ENCODE measurements at regions not wholly inside any gene's neighbourhood (a gene's known extent, or its start where the extent isn't known, plus 50 kb on each side); places are given as distances from the start of the nearest gene placed in this dataset.
"Not testable (repeated sequence)": the region's sequence is repeated elsewhere in the genome, so short reads cannot be mapped to it uniquely, and the experiment has no call there.

DNA sequence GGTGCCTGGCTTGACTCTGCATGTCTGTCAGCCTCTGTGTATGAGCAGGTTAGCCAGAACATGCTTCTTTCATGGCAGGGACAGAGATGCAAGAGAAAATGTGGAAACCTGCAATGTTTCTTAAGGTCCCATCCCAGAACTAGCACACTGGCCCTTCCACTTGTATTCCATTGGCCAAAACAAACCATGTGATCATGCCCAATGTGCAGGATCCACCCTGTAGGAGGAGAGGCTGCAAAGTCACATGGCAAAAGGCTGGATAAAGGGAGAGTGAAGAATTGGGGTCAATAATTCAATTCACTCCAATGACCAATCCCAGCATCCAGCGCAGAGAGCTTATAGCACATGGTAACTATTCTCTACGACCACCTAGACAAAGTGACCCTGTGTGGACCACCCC, 405.5 kb downstream of the MIAT start:
- DNase-seq (ENCODE audit: low spot score) = no peak

- no peak for DNase-seq (ENCODE audit: low spot score)
Observed at GRCh38 chr22:27063406-27063805, 406.0 kb downstream of the MIAT start.

DNA sequence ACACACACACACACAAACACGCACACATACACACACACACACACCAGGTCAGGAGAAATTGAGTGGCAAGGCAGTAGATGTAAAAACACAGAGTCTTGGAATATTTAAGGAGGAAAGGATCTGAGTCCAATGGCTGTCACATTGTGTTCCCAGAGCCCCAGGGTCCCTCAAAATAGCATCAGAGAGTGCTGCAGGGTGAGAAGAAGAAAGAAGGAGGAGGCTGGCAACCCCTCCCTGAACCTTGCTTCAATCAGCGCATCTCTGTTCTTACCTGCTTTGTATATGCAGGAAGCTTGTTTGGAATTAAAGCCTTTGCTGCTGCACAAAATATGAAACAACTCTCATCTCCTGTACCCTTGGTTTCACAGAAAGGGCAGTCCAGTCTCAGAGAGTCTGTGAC, 406.5 kb downstream of the MIAT start:
- DNase-seq (ENCODE audit: low spot score) = no peak

- no peak for DNase-seq (ENCODE audit: low spot score)
Observed at GRCh38 chr22:27064386-27064785, 407.0 kb downstream of the MIAT start.

GRCh38 chr22:27065279-27065678, 407.9 kb downstream of the MIAT start:
- DNase-seq (ENCODE audit: low spot score) = no peak

GRCh38 chr22:27066856-27067255, 409.5 kb downstream of the MIAT start:
- DNase-seq (ENCODE audit: low spot score) = no peak

DNA sequence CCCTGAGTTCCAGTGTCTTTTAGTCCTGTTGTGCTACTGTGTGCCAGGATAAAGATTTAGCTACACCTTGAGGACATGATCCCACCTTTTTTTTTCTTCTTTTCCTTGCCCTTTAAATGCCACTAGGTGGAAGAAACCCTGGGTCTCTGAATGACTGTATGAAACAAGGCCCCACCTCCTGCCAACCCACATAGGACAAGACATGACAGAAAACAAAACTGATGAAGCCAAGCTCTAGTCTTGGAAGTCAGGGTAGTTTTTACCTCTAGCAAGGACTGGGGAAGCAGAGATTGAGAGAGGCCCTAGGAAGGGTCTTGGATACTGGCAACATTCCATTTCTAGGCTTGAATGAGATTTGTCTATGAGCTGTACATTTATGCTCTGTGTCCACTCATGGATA, 410.7 kb downstream of the MIAT start:
- no peak for DNase-seq (ENCODE audit: low spot score)

DNA sequence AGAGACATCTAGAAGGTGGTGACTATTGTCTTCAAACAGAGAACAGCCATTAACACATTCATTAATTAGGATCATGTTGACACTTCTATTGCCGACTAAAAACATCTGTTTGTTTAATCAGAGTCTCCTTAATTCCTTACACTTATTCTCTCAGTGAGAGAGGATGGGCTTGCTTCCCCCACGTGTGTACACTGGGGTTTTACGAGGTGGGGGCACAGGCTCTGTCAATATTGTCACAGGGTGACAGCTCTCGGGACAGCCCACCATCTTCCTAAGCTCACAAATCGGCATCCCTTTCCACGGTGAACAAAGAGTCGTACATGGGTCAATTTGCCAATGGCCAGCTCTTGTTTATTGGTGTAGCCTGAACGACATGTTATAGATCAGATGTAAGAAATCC, 413.2 kb downstream of the MIAT start:
- DNase-seq (ENCODE audit: low spot score) = no peak

DNA sequence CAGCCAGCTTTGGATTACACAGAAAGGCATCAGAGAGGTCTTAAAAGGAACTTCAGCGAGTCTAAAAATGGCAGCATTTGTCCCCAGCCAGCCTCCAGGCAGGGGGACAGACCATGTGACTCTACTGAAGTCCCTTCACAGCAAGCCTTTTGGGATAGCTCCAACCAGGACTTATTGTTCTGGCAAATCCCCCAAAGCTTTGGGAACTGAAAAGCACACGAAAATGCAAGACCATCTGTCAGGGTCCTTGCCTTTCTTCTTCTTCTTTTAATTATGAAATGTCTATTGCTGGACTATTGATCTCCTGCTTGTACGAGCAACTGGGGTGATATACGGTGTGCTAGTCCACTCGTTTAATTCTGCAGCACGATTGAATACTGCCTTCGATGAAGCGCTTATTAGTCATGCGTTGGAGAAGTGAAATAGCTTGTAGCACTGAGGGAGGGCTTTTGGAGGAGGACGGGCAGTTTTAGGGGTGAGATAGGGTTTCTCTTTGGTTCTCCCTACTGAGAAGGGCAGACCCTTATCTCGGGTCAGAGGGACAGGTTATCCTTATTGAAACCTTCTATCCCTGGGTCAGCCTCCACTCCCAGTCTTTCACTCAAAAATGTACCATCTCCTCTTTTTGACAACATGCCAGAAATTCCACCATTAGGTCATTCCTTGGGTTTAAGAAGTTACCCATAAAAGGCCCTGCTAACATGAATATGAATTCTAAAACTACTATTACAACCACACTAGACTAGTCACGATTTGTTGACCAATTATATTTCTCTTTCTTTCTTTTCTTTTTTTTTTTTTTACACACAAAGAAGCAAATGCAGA, 416.4 kb downstream of the MIAT start:
- no peak for DNase-seq (ENCODE audit: low spot score)

GRCh38 chr22:27075028-27075678, 417.8 kb downstream of the MIAT start:
- DNase-seq (ENCODE audit: low spot score) = no peak

GRCh38 chr22:27075891-27076290, 418.5 kb downstream of the MIAT start:
- DNase-seq (ENCODE audit: low spot score) = no peak

DNA sequence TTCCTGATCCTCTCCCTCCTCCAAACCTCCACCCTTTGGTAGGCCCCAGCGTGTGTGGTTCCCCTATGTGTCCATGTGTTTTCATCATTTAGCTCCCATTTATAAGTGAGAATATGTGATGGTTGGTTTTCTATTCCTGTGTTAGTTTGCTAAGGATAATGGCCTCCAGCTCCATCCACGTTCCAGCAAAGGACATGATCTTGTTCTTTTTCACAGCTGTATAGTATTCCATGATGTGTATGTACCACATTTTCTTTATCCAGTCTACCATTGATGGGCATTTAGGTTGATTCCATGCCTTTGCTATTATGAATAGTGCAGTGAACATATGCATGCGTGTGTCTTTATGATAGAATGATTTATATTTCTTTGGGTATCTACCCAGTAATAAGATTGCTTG, 420.7 kb downstream of the MIAT start:
- not testable (repeated sequence) for DNase-seq (ENCODE audit: low spot score)

- DNase-seq (ENCODE audit: low spot score) = no peak
Observed at GRCh38 chr22:27080036-27080578, 422.7 kb downstream of the MIAT start.

DNA sequence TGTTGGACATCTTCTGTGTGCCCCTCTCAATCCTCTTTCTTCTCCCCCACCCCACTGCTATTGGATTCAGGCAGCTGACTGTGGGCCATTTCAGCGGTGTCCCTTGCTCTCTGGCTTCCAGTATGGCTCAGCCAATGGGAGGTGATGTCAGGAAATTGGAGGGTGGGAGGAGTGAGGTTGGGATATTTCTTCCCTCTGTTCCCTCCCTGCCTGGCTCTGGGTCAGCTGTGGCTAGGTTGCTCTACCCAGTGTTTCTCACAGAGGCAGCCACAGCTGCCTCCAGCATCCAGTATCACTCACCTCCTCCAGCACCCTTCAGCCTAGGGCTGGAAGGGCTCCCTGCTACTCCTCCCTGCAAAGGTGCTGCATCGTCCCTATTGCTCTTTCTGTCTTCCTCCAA, 423.5 kb downstream of the MIAT start:
- no peak for DNase-seq (ENCODE audit: low spot score)

DNA sequence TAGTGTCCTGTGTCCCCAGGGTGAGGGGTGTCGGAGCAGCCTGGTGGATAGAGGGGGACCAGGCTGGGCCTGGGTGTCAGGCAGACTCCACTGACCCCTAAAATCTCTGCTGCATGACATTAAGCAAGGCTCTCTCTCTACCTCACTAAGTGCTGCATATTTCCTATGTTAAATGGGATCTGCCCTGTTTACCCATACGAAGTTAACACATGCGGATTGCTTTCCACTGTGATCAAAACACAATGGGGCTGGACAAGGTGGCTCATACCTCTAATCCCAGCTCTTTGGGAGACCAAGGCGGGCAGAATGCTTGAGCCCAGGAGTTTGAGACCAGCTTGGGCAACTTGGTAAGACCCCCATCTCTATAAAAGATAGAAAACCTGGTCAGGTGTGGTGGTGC, 426.2 kb downstream of the MIAT start:
- DNase-seq (ENCODE audit: low spot score) = no peak

DNA sequence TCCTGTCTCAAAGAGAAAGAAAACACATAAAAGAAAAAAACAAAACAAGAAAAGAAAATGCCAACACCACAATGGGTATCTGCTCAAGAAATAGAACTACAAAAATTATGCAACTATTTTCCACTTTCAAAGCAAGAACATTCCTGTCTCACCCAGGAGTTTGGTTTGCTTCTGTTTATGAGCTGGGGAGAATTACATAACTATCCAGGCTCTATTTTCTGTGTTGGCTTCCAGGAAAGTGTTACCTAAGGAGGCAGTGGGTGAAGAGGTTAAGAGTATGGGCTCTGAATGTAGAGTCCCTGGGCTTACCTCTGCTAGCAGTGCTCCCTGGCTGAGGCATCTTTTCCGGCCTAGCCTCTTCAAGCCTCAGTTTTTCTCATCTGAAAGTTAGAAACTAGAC, 426.7 kb downstream of the MIAT start:
- DNase-seq (ENCODE audit: low spot score) = no peak

GRCh38 chr22:27086080-27087044, 429.0 kb downstream of the MIAT start:
- no peak for DNase-seq (ENCODE audit: low spot score)

GRCh38 chr22:27087051-27087450, 429.7 kb downstream of the MIAT start:
- DNase-seq (ENCODE audit: low spot score) = no peak

DNA sequence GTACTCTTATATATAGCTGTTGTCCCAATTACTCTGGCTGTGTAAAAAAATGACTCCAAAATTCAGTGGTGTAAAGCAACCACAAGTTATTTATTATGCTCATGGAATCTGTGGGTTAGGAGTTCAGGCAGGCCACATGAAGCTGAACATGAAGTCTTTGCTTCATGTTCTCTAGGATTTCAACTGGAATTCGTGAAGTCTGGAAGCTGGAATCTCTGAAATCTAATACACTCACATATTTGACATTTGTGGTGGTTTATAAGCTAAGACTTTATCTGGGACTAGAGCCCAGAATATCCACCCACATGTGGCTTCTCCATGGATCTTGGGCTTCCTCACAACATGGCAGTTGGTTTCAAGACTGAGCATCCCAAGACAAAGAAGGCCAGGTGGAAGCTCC, 430.6 kb downstream of the MIAT start:
- DNase-seq (ENCODE audit: low spot score) = peak; percentile 34

- DNase-seq (ENCODE audit: low spot score) = no peak
Observed at GRCh38 chr22:27089264-27089663, 431.9 kb downstream of the MIAT start.

DNA sequence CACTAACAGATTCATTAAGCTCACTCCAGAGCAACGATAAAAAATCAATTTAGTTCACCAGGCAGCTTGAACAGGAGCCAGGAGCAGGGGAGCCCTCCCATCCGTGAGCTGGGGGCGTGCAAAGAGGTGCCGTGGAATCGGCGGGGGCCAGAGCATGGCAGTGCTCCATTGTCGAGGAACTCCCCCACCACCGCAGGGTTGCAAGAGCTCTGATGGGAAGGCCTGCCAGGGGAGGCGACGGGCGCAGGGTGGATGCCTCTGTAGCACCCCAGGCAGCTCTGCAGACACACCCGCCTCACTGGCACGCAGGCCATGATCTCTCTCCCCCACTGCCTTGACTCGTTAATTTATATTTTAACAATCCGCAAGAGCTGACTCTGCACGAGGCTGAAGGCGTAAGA, 433.2 kb downstream of the MIAT start:
- no peak for DNase-seq (ENCODE audit: low spot score)

DNA sequence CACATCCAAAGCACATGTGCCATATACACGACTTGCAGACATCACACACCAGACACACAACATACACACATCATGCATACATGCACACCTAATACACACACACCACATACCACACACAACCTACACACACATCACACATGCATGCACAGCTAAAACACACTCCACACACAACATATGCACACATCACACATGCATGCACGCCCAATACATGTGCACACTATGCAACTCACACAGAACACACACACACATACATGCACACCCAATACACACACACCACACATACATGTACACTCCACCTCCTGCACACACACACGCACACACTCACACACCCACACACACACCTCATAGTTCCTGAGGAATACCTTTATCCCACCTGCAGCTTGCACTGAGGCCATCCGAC, 436.0 kb downstream of the MIAT start:
- DNase-seq (ENCODE audit: low spot score) = no peak
